K562 (cell line): ENCODE measurements at regions not wholly inside any gene's neighbourhood (a gene's known extent, or its start where the extent isn't known, plus 50 kb on each side); places are given as distances from the start of the nearest gene placed in this dataset.

ENCODE experiments used
- ATAC-seq: fragments of 200-7000 bp; cut with Tn5 transposase; 3 replicates; pipeline ENCODE4 v1.9.1; 2020; ENCODE audit warnings: moderate library complexity
- BruUV-seq: library from RNA; stranded (reverse); fragments of 400-500 nt; replicated peaks from 2 replicates; lab custom pipeline; 2021; lab: Mats Ljungman, UMichigan
- CTCF ChIA-PET: fragments of 300-600 bp; formaldehyde crosslinking; extraction: SDS; loops from one replicate; lab custom pipeline; 2021; ENCODE audit warnings: low intra/inter-chr PET ratio; lab: Yijun Ruan, JAX
- POLR2A ChIA-PET: fragments of 300-600, 350-650 bp; sonication (Branson Sonifier 250); formaldehyde crosslinking; extraction: SDS; loops from one replicate; lab custom pipeline; 2021; ENCODE audit warnings: antibody characterized with exemption, inconsistent platforms; lab: Yijun Ruan, JAX
- DNase-seq, 4 experiments: peaks; one replicate each; pipeline versions ENCODE4 v3.0.0 to v3.0.0-alpha.2; 2011 to 2018; ENCODE audit warnings: low spot score in 3 of 4, mixed read lengths in 3 of 4; ENCODE audit errors: extremely low read depth in 1 of 4
- FAIRE-seq: peaks from 2 replicates; lab custom pipeline; 2011; peaks lifted over from hg19 to GRCh38; lab: Jason Lieb, UNC
- H2AFZ ChIP-seq: 2 replicates; pipeline ENCODE4 v1.6.0; 2011; ENCODE audit warnings: low read depth, low read length, control low read depth, inconsistent platforms
- H3K27ac ChIP-seq: fragments of 200-600 bp; 3 replicates; pipeline ENCODE4 v1.8.0; 2011; ENCODE audit warnings: low read depth, mild to moderate bottlenecking, control low read depth, inconsistent platforms, low read length, moderate library complexity, mixed read lengths; ENCODE audit errors: extremely low read depth
- H3K27me3 ChIP-seq, 2 experiments: fragments of 300-600 bp in 1 of 2; 2 replicates in 1 of 2; 3 replicates in 1 of 2; pipeline versions ENCODE4 v1.6.0 to v1.8.0; 2011; ENCODE audit warnings: inconsistent platforms in 2 of 2, low read length in 2 of 2, mild to moderate bottlenecking in 1 of 2, mixed read lengths in 1 of 2, moderate library complexity in 1 of 2; ENCODE audit not compliant: control insufficient read depth in 2 of 2, insufficient read depth in 2 of 2
- H3K36me3 ChIP-seq: fragments of 300-600 bp; 3 replicates; pipeline ENCODE4 v1.8.0; 2011; ENCODE audit warnings: mild to moderate bottlenecking, low read length, inconsistent platforms; ENCODE audit not compliant: control insufficient read depth, insufficient read depth
- H3K4me1 ChIP-seq, 2 experiments: fragments of 200-600 bp in 1 of 2; replicated peaks in 1 of 2; 2 replicates in 1 of 2; 3 replicates in 1 of 2; pipeline versions ENCODE4 v1.5.1 to v1.8.0; 2011; ENCODE audit warnings: inconsistent platforms in 2 of 2, low read length in 2 of 2, mild to moderate bottlenecking in 1 of 2, mixed read lengths in 1 of 2, moderate library complexity in 1 of 2; ENCODE audit not compliant: control insufficient read depth in 2 of 2, insufficient read depth in 2 of 2
- H3K4me2 ChIP-seq: 2 replicates; pipeline ENCODE4 v1.6.1; 2011; ENCODE audit warnings: low read length, control low read depth, inconsistent platforms, mixed read lengths; ENCODE audit not compliant: insufficient read depth
- H3K4me3 ChIP-seq: fragments of 200-600 bp; sonication (generic), shearing (Covaris generic); 2 replicates; pipeline ENCODE4 v1.5.1; 2016; ENCODE audit warnings: control low read depth, inconsistent platforms
- H3K79me2 ChIP-seq: fragments of 200-600 bp; 3 replicates; pipeline ENCODE4 v1.8.0; 2011; ENCODE audit warnings: low read length, inconsistent platforms; ENCODE audit not compliant: control insufficient read depth, insufficient read depth
- H3K9ac ChIP-seq, 2 experiments: 2 replicates each; pipeline versions ENCODE4 v1.6.0 to v1.6.1; 2011; ENCODE audit warnings: low read depth in 2 of 2, low read length in 2 of 2, control low read depth in 1 of 2, inconsistent platforms in 1 of 2, mild to moderate bottlenecking in 1 of 2, mixed read lengths in 1 of 2; ENCODE audit not compliant: insufficient read depth in 1 of 2
- H3K9me1 ChIP-seq: one replicate; pipeline ENCODE4 v1.6.0; 2011; ENCODE audit warnings: inconsistent platforms, mild to moderate bottlenecking, low read length, moderate library complexity; ENCODE audit not compliant: control insufficient read depth, insufficient read depth
- H3K9me3 ChIP-seq: replicated peaks from 2 replicates; pipeline ENCODE4 v1.5.1; 2011; ENCODE audit warnings: low read depth, low read length, inconsistent platforms; ENCODE audit not compliant: control insufficient read depth, insufficient read depth
- H4K20me1 ChIP-seq: replicated peaks from 2 replicates; pipeline ENCODE4 v1.6.1; 2011; ENCODE audit warnings: low read length, inconsistent platforms, mixed read lengths; ENCODE audit not compliant: control insufficient read depth, insufficient read depth
- ELK1 ChIP-seq: sonication (generic); formaldehyde crosslinking; IDR thresholded peaks from 2 replicates; pipeline ENCODE4 v1.8.1; 2022; ENCODE audit warnings: missing genetic modification reagents
- HMGN3 ChIP-seq: IDR thresholded peaks from 2 replicates; pipeline ENCODE4 v1.6.1; 2011; ENCODE audit warnings: borderline replicate concordance, low read depth, mild to moderate bottlenecking, mixed read lengths, low read length; ENCODE audit not compliant: insufficient read length; ENCODE audit errors: extremely low read depth
- MIER1 ChIP-seq: fragments of 450-650 bp; IDR thresholded peaks from 2 replicates; pipeline ENCODE4 v1.6.1; 2016; ENCODE audit warnings: antibody characterized with exemption, mild to moderate bottlenecking, low read depth
- MLLT1 ChIP-seq, 2 experiments: fragments of 450-650 bp; IDR thresholded peaks; 2 replicates each; pipeline ENCODE4 v1.6.1; 2016
- MLX ChIP-seq, 2 experiments: fragments of 450-650 bp in 1 of 2; sonication (generic) in 1 of 2; formaldehyde crosslinking; conservative IDR thresholded peaks; 2 replicates each; pipeline versions ENCODE4 v1.4.0 to v1.8.1; 2020 to 2022; ENCODE audit warnings: mild to moderate bottlenecking in 1 of 2, missing genetic modification reagents in 1 of 2
- NKRF ChIP-seq: fragments of 450-650 bp; IDR thresholded peaks from 2 replicates; pipeline ENCODE4 v1.6.1; 2016; ENCODE audit warnings: borderline replicate concordance
- RAD21 ChIP-seq, 2 experiments: fragments of 250-450 bp in 1 of 2; fragments of 450-650 bp in 1 of 2; sonication (Bioruptor Pico) in 1 of 2; formaldehyde crosslinking in 1 of 2; IDR thresholded peaks in 1 of 2; conservative IDR thresholded peaks in 1 of 2; 2 replicates each; pipeline versions ENCODE4 v1.4.0 to v1.8.0; 2020 to 2022; ENCODE audit warnings: mild to moderate bottlenecking in 2 of 2, moderate library complexity in 1 of 2
- RB1 ChIP-seq: fragments of 450-650 bp; IDR thresholded peaks from 2 replicates; pipeline ENCODE4 v1.6.1; 2017; ENCODE audit warnings: low read depth, mild to moderate bottlenecking
- RCOR1 ChIP-seq, 2 experiments: IDR thresholded peaks; 2 replicates each; pipeline ENCODE4 v1.6.1; 2012; ENCODE audit warnings: low read depth in 2 of 2, low read length in 2 of 2, borderline replicate concordance in 1 of 2, improper control_type of control experiment in 1 of 2
- SRF ChIP-seq, 2 experiments: fragments of 250-450, 450-650 bp in 1 of 2; sonication (Bioruptor Pico) in 1 of 2; sonication (generic) in 1 of 2; formaldehyde crosslinking; IDR thresholded peaks; 2 replicates each; pipeline versions ENCODE4 v1.5.0 to v1.5.1; 2020 to 2022; ENCODE audit warnings: mild to moderate bottlenecking in 1 of 2, missing genetic modification reagents in 1 of 2
- TAF1 ChIP-seq: IDR thresholded peaks from 2 replicates; pipeline ENCODE4 v1.6.1; 2011; ENCODE audit warnings: mild to moderate bottlenecking, low read length, moderate library complexity; ENCODE audit not compliant: insufficient read depth, control insufficient read depth, severe bottlenecking; ENCODE audit errors: extremely low read depth
- TFAP4 ChIP-seq: sonication (generic); formaldehyde crosslinking; IDR thresholded peaks from 2 replicates; pipeline ENCODE4 v1.8.0; 2022; ENCODE audit warnings: missing genetic modification reagents, mild to moderate bottlenecking, moderate library complexity, borderline replicate concordance
- TRIM28 ChIP-seq: fragments of 450-650 bp; IDR thresholded peaks from 2 replicates; pipeline ENCODE4 v1.6.1; 2017
- ZNF232 ChIP-seq: sonication (generic); formaldehyde crosslinking; IDR thresholded peaks from 2 replicates; pipeline ENCODE4 v1.8.0; 2022; ENCODE audit warnings: mild to moderate bottlenecking, missing genetic modification reagents
- ZNF239 ChIP-seq: fragments of 250-450 bp; sonication (Bioruptor Pico); IDR thresholded peaks from 2 replicates; pipeline ENCODE4 v1.4.0; 2020; ENCODE audit warnings: mild to moderate bottlenecking
- ZNF511 ChIP-seq: sonication (generic); formaldehyde crosslinking; IDR thresholded peaks from 2 replicates; pipeline ENCODE4 v1.8.0; 2022; ENCODE audit warnings: mild to moderate bottlenecking, missing genetic modification reagents
- WGBS: fragments of 100-300 bp; shearing (Covaris generic); methylation state at CpG from one replicate; pipeline ENCODE4 v1.1.6; 2016; ENCODE audit warnings: low coverage, mixed read lengths; ENCODE audit not compliant: insufficient coverage; ENCODE audit errors: missing lambda C conversion rate; 5-methylcytosine and 5-hydroxymethylcytosine counted together
- in situ Hi-C: fragments of 300-500 bp; cut with MboI; formaldehyde crosslinking; loops from 4 replicates; pipeline ENCODE4 v1.15.0; 2018; ENCODE audit warnings: inconsistent platforms, mixed read lengths
- intact Hi-C: fragments of 100-400 bp; cut with micrococcal nuclease; formaldehyde crosslinking; loops from 2 replicates; pipeline ENCODE4 v1.14.2; 2022

GRCh38 chr5:167902298-167902697 is 389.1 kb upstream of the WWC1 start:
- no peak overlapping the region for H2AFZ ChIP-seq
- FAIRE-seq (no peak), ATAC-seq (no peak), DNase-seq (no peak)
- H3K27me3 ChIP-seq, result no peaks in the 10 kb centered on the region
- no peak overlapping the region for H3K4me2 ChIP-seq
- no peaks in the 10 kb centered on the region for H4K20me1 ChIP-seq
- no peak overlapping the region for H3K9ac ChIP-seq
- H3K36me3 ChIP-seq, result no peaks in the 10 kb centered on the region
- no peak overlapping the region for H3K27ac ChIP-seq
- intact Hi-C loops (no loop called here), in situ Hi-C loops (no loop called here)
- 0% methylated on average over 9 of the region's 9 CpGs for WGBS
- no TSS peak for BruUV-seq
- TF ChIP-seq ZNF511 (CRISPR knock-in tag), result no peak
- no peak for TF ChIP-seq TFAP4 (CRISPR knock-in tag)
- TF ChIP-seq RB1, result no peak
- TF ChIP-seq MLLT1 (IDR thresholded peaks at IDR 0.05), result no peak
- no peak for TF ChIP-seq TRIM28
- no peak for TF ChIP-seq NKRF
- TF ChIP-seq SRF (CRISPR knock-in tag; IDR thresholded peaks at IDR 0.05), result no peak
- no peak for TF ChIP-seq MIER1
- no peak for TF ChIP-seq ZNF239 (CRISPR knock-in tag)
- no peak for TF ChIP-seq TAF1
- TF ChIP-seq HMGN3, result no peak
- TF ChIP-seq MLX (CRISPR knock-in tag; conservative IDR thresholded peaks at IDR 0.05), result no peak
- no peak for TF ChIP-seq ELK1
- no peak for TF ChIP-seq RAD21 (CRISPR knock-in tag; conservative IDR thresholded peaks at IDR 0.05 in 1 of 2, IDR thresholded peaks at IDR 0.05 in 1 of 2)
- no peak for TF ChIP-seq ZNF232
- TF ChIP-seq RCOR1 (IDR thresholded peaks at IDR 0.05; ENCODE audit: borderline replicate concordance in 1 of 2, low read depth in 2 of 2, low read length in 2 of 2), result no peak
- POLR2A ChIA-PET, result no interaction called here
- no peaks in the 10 kb centered on the region for H3K79me2 ChIP-seq
- no peaks in the 10 kb centered on the region for H3K4me1 ChIP-seq
- no peaks in the 10 kb centered on the region for H3K9me3 ChIP-seq
- H3K4me3 ChIP-seq, result no peak overlapping the region
- H3K9me1 ChIP-seq, result no peaks in the 10 kb centered on the region
- CTCF ChIA-PET, result no interaction called here
